ENCODE measurements at regions not wholly inside any gene's neighbourhood (a gene's known extent, or its start where the extent isn't known, plus 50 kb on each side); places are given as distances from the start of the nearest gene placed in this dataset.

- FAIRE-seq: no peak
- Histone ChIP-seq H4K20me1 (replicated peaks; ENCODE audit: control insufficient read depth, extremely low read depth, insufficient read depth, low read length) (no peaks in the 10 kb centered on the region), H3K36me3 (ENCODE audit: control insufficient read depth in 2 of 2, extremely low read depth in 1 of 2, insufficient read depth in 2 of 2, low read length in 2 of 2) (no peaks in the 10 kb centered on the region), H3K4me1 (ENCODE audit: control insufficient read depth, extremely low read depth, insufficient read depth, low read length) (no peaks in the 10 kb centered on the region), H3K4me2 (ENCODE audit: insufficient read depth, low read length) (no peak overlapping the region), H3K4me3 (replicated peaks in 1 of 3; ENCODE audit: insufficient read depth in 1 of 3, low read depth in 1 of 3, low read length in 3 of 3) (no peak overlapping the region), H3K9me3 (replicated peaks; ENCODE audit: control insufficient read depth, insufficient read depth, low read length) (no peaks in the 10 kb centered on the region), H3K79me2 (ENCODE audit: control insufficient read depth, insufficient read depth, low read length) (no peaks in the 10 kb centered on the region), H3K9me1 (replicated peaks; ENCODE audit: control insufficient read depth, extremely low read depth, insufficient read depth, low read length) (no peaks in the 10 kb centered on the region), H3K9ac (replicated peaks; ENCODE audit: extremely low read depth, insufficient read depth, low read length) (no peak overlapping the region), H2AFZ (ENCODE audit: low read depth, low read length) (no peak overlapping the region), H3K27me3 (ENCODE audit: control insufficient read depth in 2 of 2, insufficient read depth in 2 of 2, low read length in 2 of 2) (no peaks in the 10 kb centered on the region), H3K27ac (ENCODE audit: insufficient read depth, low read depth, low read length) (no peak overlapping the region)
- no peak for TF ChIP-seq MAX (IDR thresholded peaks at IDR 0.05; ENCODE audit: insufficient read depth, insufficient read length)
- no peak for TF ChIP-seq FOS (IDR thresholded peaks at IDR 0.05; ENCODE audit: borderline replicate concordance, insufficient read depth, low read length)
- no peak for TF ChIP-seq MYC (IDR thresholded peaks at IDR 0.05; ENCODE audit: low read depth, low read length)
- TF ChIP-seq POLR2AphosphoS5 (IDR thresholded peaks at IDR 0.05; ENCODE audit: insufficient read depth, low read depth, low read length): no peak
- no peak for TF ChIP-seq GATA2 (IDR thresholded peaks at IDR 0.05; ENCODE audit: insufficient read depth, insufficient read length, low read depth, low read length)
- no peak for TF ChIP-seq JUN (IDR thresholded peaks at IDR 0.05; ENCODE audit: borderline replicate concordance, insufficient read depth, insufficient read length, low read depth)
- no peak for TF ChIP-seq POLR2A (IDR thresholded peaks at IDR 0.05; ENCODE audit: low read depth, low read length)
- no peak for TF ChIP-seq CTCF (IDR thresholded peaks at IDR 0.05; ENCODE audit: extremely low read depth in 1 of 2, insufficient read depth in 1 of 2, low read depth in 1 of 2, low read length in 2 of 2)
- no peak for TF ChIP-seq EZH2 (IDR thresholded peaks at IDR 0.05; ENCODE audit: borderline replicate concordance, low read depth, low read length, severe bottlenecking)
- no TSS peak for BruUV-seq (replicated peaks)
- POLR2A ChIA-PET: no interaction called here
- dilution Hi-C loops (cut with MboI; ENCODE audit: extremely low pct_ligation_motif_present, low sequenced_read_pairs) (no loop called here), intact Hi-C loops (cut with micrococcal nuclease) (no loop called here)
- DNase-seq (ENCODE audit: low read depth, low spot score): no peak
- CTCF ChIA-PET: no interaction called here
Measured at GRCh38 chr5:93998951-93999455, 257.6 kb upstream of the POU5F2 start.

Data from endothelial cell of umbilical vein (primary cell).